HG03045 (cell line): ENCODE measurements at regions not wholly inside any gene's neighbourhood (a gene's known extent, or its start where the extent isn't known, plus 50 kb on each side); places are given as distances from the start of the nearest gene placed in this dataset.

Experiments
- ATAC-seq: cut with Tn5 transposase; IDR thresholded peaks from one replicate; pipeline ENCODE4 v1.9.1; 2021; ENCODE audit warnings: mild to moderate bottlenecking, moderate library complexity; ENCODE audit not compliant: unreplicated experiment

DNA sequence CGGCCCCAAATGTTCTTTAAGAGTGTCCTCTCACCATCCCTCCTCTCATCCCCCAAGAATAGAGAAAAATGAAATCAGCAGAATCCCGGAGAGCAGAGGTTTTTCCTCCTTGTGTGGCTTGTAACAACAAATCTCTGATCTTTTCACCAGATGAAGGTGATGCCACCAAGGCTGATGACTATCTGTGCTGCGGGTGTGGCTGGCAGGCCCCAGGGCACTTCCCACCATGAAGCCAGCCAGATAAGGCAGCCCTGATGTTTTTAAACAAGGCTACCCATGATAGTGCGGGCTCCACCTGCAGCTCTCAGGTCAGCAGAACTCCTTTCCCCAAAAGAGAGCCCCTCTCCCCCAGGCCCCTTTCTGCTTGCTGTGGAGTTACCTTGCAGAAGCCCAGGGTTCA is 58.0 kb upstream of the PARP11 start:
- no peak for ATAC-seq

DNA sequence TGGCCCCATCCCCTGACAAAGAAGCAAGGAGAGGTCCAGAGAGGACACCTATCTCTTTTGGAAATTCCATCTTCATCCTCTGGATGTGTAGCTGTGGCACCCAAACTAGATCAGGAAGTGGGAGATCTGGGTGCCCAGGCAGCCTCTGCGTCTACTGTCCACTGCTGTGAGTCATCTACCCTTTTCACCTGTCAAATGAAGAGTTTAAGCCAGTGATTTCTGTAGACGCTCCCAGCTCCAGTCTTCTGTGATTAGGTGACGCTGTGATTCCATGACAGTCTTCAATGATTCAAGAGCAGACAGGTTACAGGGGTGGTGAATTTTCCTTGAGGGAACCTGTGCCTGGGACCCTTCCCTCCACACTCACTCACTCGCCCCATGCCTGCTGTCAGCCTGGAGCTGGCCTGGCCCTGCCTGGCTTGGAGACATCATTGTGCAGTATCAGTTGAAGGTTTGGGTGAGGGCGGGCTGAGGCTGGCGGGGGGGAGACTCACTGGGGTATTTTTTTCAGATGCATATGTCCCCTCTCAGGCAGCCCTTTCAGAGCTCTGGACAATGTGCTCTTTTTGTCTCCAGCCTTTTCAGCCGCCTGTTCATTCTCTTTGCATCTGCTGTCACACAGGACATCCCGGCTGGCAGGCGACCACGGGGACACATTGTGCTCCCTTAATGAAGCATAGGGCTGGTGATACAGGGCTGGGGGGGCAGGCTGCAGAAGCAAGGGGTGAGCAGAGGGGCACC is 56.8 kb upstream of the PARP11 start:
- ATAC-seq, result no peak

DNA sequence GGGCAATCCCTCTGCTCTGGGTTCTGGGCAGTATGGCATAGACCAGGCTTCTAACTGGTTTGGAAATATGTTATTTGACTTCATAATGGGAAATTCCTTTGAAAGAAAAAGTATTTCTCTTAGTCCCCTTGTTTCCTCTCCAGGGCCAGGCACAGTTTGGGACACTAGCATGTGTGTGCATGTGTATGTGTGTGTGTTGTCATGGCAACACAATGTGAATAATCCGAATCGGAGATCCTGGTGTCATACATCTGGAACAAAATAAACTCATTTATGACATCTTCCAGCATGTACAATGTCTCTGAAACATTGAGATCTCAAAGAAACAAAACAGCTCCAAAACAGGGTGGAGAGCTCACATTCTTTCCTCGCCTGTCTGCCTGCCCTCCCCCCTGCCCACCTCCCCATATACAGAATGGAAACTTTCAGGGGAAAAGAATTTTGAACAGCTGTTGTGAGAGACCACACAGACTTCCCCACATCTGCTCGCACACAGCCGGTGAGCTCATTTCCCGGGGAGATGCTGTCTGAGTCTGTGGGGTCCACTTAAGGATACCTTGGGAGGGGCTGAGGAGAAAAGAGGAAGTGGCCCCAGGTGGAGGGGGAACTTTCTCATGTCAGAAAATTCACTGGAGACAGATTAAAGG is 55.5 kb upstream of the PARP11 start:
- ATAC-seq, result no peak

DNA sequence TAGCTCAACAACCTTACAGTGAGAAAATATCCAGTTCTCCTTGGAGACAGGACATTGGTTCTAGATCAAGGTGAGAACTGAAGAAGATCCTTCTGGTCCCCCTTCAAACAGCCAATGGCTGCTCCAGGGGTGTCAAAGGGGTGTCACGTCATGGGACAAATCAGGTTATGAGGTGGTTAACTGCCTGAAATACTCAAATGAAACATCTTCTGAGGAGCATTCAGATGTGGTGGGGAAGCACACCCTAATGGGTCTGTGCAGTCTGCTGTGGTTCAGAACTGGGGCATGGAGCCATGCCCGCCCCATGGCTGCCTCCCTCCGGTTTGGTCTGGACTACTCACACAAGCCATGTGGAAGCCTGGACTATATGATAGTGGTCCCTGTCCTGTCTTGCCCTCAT is 52.4 kb upstream of the PARP11 start:
- no peak for ATAC-seq

DNA sequence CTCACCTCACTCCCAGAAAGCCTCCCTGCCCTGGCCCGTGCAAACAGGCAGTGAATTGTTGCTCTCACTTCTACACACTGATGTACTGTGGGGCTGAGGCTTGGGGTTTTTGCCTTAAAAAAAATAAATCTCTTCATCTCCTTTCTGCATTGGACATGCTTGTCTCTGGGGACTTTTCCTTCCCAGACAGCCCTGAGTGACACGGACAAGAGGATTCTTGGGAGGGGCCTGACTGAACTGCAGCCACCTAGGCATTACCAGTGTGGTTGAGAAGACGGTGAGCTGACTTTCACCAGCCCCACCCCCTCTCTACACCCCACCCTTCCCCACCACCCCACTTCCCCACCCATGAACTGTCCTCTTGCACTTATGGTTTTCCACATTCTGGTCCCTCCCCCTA is 51.6 kb upstream of the PARP11 start:
- ATAC-seq, result no peak

DNA sequence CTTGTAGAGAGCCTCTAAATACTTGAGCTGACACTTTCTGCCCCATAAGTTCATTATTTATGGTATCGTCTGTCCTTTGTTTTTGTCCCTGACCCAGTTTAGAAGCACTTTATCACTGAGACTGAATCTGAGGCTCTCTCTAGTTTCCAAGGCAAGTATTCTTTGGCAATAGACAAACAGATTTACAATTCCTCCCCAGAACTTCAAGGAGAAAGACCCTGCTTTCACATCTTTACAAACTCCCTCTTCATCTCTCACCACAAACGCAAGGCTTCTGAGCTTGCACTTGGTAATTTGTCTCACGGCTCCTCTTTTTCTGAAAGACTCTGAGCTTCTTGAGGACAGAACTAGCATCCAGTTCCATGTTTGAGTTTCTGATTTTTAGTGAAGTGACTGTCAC is 49.8 kb upstream of the PARP11 start:
- ATAC-seq, result no peak
